NCI-H69 (cell line): ENCODE measurements at regions not wholly inside any gene's neighbourhood (a gene's known extent, or its start where the extent isn't known, plus 50 kb on each side); places are given as distances from the start of the nearest gene placed in this dataset.
"Not testable (repeated sequence)": the region's sequence is repeated elsewhere in the genome, so short reads cannot be mapped to it uniquely, and the experiment has no call there.

ENCODE experiments used
- DNase-seq: peaks from one replicate; lab custom pipeline; 2025; lab: John Stamatoyannopoulos, UW

DNA sequence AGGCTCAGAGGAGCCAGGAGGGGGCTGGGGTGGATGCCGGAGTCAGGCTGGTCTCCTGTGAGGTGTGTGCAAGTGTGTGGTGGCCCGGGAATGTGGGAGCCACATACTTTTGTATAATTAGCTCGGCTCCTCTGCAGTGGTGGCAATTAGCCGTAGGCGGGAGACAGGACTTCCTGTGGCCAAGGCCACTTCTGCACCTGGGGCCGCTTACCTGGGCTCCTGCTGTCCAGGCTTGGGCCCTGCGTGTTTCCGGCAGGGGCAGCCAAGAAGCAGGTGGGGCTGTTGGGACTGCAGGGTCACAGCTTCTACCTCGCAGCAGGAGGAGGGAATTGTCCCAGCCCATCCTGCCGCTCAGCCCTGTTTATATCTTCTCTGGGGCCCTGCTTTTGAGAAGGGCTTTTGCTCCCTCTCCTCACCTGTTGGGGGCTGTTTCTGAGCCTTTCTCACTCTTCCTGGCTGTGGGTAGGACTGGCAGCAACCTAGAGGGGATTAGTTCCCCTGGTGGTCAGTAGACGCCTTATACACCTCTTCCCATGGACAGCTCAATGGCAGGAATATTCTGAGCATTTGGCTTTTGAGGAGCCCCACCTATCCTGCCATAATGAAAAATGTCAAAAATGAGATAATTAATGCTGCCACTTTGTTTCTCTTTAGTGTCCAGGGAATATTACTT is 145.4 kb upstream of the PITX1 start:
- peak; percentile 89 for DNase-seq

DNA sequence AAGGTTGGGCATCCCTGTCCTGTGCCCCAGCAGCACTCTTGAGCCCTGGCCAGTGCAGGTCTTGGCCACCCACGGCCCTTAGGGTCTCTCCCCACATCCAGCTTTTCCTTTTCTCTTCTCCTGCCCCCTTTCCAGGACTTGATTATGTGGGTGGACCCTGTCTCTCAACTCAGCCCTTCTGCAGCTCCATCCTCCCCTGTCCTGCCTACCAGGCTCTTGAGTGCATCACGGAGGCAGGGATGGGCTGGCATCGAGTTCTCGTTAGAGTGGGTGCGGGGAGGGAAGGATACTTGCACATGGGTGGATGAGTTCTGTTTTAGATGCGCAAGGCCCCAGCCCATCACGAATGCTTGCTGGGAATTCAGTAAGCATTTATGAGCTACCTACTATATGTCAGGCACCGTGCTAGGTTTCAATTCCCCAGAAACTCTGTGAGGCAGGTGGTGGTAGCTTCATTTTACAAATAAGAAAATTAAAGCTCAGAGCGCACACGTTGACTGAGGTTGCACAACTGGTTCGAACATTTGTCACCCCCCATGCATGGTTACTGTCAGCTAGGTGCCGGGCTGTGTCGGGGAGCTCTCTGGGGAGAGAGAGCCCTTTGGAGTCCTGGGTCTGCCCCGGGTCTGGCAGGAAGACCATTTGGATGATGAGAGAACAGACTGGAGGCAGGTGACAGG is 144.6 kb upstream of the PITX1 start:
- DNase-seq: no peak

DNA sequence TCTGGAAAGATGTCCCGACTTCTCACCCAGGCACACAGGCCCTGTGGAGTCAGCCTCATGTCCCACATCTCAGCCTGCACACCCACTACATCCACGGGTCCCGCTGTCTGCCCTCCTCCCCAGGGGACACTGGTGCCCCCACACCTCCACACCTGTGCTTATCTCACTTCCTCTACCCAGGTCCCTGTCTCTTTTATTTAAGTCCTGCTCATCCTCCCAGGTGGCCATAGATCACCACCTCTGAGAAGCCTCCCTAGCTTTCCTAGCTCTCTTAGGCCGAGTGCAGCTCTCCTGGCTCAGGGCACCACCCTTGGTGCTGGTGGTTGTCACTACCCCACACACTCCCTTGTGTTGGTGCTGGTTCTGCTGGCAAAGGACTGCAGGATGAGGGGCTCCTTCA is 143.6 kb upstream of the PITX1 start:
- DNase-seq: no peak

DNA sequence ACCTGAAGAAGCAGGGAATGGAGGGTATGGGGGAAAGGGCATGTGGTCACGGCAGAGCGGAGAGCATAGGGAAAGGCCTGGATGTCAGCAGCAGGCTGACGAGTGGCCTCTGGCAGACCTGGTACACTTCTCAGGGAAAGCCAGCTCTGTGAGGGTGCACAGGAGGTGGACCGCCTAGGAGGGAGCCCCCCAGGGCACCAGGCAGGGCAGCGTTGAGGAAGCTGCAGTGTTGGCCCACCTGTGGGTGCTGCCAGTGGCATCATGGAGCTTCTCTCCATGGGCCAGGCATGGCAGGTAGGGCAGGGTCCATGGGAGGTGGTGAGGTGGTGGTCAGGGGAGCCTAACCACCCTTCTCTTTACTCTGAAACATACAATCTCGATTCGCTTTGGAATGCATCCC is 143.0 kb upstream of the PITX1 start:
- no peak for DNase-seq

DNA sequence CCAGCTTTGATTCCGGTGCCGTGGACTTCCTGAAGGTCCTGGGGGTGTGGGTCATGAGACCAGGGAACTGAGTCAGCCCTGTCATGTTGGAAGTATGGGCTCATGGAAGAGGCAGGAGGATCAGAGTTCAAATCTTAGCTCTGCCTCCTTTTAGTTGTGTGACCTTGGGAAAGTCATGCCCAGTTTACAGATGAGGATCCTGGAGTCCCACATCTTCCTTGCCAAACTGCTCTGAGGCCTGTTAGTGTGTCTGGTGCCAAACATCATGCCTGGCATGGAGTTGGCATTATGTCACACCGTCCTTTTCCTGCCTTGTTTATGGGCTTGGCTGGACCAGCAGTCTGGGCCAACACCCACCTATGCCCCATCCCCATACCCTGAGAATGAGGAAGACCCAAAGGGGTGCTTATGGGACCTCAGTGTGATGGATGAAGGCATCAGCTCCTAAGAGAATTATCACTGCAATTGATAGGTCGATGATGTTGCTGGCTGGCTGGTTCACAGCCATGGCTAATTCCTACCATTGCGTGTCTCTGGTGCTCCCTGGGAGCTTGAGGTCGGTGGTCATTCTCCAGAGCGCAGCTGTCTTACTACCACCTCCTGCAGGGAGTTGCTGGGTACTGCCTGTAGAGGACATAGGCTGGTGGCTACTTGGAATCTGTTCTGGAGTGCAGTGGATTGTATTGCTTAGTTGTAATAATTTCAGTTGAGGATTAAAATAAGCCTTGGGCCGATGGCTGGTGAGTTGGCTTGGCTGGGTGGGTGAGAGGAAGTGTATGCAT is 140.5 kb upstream of the PITX1 start:
- DNase-seq: peak; percentile 10

DNA sequence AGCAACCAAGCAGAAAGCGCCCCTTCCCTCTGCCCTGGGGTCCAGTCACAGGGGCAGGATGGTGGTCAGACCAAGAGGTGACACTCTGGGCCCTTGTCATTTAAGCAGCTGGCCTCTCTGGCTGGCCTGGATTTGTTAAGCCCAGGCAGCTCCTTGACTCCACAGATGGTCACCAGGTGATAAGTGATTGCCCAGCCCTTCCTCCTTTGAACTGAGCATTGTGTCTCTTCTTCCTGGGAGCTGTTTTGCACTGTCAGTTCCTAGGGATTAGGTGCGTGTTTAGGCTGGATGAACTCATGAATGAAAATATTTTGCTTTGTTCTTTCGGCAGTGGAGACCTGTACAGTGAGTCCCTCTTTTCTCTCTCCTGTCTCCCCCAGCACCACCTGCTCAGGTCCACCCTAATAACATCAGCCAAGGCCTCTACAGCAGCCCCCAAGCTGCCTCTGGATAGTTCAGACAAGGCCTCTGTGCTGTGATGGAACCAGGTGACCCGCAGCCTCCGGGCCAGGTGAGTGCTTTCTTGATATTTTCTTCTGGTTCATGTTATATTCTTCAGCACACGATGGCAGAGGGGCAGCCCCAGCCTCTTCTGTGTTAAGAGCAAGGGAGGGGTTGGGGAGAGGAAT is 139.7 kb upstream of the PITX1 start:
- DNase-seq: no peak

DNA sequence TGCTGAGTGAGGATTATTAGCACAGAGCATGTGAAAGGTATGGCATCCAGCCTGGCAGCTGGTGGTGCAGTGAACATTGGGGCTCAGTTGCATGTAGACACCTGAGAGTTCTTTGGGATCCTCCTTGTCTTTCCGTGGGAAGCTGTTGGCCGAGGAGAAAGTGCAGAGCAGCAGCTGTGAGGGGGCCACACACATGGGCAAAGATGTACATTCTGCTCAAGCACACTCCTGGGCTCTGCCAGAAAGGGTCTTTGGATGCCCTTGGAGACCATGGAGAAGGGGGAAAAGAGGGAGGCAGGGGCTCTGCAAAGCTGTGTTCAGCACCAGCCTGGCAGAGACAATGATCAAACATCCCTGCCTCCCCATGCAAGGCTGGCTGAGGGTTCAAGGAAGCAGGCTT is 138.7 kb upstream of the PITX1 start:
- no peak for DNase-seq

DNA sequence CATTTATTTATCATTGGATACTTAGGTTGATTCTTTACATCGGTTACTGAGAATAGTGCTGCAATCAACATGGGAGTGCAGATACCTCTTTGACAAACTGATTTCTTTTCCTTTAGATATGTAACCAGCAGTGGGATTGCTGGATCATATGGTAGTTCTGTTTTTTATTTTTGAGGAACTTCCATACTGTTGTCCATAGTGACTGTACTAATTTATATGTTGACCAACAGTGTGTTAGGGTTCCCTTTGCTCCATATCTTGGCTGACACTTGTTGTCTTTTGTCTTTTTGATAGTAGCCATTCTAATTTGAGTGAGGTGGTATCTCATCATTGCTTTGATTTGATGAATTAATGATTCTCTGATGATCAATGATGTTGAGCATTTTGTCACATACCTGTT is 137.3 kb upstream of the PITX1 start:
- no peak for DNase-seq

DNA sequence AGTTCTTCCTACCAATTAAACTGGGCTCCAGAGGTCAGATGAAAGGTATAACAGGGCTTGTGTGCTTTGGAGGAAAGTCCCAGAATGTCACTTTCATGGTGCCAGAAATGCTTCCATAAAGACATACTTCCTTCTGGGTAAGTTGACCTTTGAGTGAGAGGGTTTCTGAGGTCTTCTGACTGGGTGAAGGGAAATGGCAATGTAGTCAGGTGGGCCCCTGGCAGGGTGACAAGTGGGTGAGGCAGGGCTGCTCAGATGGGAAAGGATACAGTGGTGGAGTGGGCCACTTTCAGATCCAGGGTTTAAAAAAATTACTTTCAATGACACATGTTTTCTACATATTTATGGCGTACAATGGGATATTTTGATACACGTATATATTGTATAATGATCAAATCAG is 136.5 kb upstream of the PITX1 start:
- no peak for DNase-seq

DNA sequence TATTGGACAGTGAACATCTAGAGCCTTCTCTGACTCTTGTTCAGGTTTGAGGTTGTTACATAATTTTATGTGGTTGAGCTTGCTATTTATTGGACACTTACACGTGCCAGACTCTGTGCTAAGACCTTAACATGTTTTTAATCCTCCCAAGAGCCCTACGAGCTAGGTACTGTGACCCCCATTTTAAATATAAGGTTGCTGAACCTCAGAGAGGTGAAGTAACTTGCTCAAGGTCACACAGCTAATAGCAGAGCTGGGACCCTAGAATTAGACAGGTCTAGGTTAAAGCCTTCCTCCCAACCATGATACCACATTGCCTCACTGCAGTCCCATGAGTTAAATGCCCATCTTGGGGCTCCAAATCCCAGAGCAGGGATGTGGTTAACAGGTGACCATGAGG is 135.7 kb upstream of the PITX1 start:
- DNase-seq: no peak

DNA sequence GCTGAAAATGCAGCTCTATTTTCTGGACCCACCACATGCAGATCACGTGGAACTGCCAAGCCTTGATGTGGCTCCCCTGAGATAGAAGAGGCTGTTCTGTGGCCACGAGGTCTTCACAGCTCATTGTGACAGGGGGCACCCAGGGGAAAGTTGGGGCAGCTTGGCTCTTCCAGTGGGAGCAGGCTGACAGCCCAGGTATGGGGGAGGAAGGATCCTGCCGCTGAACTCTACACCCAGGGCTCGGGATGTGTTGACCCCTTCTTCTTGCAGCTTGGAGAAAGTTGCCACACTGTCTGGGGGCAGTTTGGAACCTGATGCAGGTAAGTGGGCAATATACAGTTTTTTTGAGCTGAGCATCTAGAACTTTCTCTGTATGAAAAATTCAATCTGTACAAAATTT is 133.6 kb upstream of the PITX1 start:
- DNase-seq: no peak

DNA sequence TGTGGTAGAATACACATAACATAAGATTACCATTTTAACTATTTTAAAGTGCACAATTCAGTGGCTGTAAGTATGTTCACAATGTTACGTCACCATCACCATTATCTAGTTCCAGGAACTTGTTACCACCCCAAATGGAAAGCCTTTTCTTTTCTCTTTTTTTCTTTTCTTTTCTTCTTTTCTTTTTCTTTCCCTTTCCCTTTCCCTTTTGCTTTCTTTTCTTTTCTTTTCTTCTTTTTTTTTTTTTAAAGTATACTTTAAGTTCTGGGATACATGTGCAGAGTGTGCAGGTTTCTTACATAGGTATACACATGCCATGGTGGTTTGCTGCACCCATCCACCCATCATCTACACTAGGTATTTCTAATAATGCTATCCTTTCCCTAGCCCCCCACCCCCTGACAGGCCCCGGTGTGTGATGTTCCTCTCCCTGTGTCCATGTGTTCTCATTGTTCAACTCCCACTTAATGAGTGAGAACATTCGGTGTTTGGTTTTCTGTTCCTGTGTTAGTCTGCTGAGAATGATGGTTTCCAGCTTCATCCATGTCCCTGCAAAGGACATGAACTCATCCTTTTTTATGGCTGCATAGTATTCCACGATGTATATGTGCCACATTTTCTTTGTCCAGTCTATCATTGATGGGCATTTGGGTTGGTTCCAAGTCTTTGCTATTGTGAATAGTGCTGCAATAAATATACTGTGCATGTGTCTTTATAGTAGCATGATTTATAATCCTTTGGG is 131.0 kb upstream of the PITX1 start:
- DNase-seq: not testable (repeated sequence)

DNA sequence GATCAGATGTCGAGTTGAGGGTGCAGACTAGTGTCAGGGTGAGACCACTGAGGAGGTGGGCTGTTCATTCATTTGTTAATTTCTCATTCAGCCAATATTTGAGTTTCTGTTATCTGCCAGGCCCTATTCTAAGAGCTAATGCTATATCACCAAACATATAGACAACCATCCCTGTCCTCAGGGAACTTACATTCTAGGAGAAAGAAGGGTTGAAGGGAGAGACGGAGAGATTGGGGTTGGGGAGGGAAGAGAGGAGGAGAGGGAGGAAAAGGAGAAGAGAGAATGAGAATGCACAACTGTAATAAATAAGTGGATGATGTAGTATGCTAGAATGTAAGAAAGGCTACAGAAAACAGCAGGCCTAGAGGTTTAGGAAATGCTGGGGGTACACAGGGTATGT is 129.9 kb upstream of the PITX1 start:
- no peak for DNase-seq

DNA sequence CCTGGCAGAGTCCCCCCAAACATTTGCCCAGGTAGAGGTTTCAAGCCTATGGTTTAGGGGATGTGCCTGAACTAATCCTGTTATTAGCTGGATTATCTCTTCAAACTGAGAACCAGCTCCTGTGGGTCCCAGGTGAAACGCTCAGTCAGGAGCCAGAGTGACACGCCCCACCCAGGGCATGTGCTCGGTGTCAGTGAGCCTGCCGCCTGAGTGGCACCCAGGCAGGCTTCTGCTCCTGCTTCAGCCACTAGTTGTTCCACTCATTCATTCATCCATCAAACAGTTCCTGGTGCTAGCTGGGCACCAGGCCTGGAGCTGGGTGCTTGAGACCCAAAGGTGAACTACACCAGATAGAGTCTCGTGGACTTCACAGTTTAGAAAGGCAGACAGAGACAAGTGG is 129.4 kb upstream of the PITX1 start:
- DNase-seq: no peak

DNA sequence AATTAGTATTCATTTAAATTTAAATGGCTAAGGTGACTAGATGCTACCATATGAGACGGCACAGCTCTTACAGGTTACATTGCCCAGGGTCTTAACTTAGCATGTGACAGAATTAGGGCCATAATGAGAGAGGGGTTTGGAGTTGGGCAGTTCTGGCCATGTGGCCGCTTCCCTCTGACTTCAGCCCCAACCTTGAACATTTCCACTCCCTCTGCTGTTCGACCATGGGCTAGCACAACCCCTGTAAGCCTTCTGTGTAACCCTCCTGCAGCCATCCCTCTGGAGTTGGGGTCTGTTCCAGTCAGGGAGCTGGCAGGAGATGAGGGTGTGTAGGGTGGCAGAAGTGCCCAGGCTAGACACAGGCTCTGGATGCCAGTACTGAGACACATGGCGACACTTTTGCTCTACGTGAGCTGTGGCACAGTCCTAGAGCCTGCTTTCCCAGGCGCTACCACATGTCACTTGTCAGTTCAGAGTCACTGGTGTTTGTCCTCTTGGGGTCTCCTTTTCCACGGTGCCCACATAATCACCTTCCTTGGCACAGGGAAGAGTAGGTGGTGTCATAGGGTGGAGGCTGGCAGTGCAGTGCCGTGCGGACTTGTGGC is 128.7 kb upstream of the PITX1 start:
- no peak for DNase-seq

DNA sequence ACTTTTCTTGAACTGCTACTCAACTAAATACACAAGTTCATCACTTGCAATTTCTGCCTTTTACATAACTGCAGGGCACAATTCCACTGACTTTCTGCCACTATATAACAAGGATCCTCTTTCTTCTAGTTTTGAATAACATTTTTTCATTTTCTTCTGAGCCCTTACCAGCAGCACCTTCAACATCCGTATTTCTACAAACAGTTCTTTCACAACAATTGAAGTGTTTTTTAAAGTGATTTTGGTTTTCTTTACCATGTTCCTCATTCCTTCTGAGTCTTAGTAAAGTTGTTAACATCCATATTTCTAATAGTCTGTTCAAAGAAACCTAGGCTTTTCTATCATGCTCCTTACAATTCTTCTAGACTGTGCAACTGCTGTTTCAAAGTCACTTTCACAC is 127.2 kb upstream of the PITX1 start:
- DNase-seq: no peak

DNA sequence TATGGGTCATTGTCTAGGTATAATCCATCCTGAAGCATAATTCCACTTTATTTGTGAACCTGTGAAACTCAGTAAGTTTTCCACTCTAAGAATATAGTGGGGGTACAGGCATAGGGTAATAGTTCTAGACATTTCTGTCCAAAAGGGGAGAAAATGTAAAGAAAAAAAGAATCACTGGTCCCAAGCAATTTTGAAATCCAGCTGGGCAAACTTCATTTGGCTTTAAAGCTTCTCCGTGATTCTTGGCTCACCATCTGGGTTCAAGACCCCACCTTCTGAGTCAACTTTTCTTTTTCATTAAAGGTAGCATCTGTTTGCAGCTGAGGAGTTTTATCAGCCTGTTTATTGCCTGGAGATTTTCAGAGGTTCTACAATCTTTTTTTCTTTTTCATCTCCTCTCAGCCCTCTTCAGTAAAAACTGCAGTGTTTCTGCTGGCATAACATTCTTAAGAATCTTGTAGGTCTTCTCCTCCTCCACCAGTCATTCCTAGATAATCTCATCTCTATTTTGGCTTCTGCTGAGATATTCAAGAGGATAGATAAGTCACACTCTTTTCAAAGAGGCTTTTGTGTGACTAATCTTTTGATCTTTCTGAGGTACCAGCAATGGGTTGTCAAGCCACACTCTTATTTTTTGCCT is 126.1 kb upstream of the PITX1 start:
- DNase-seq: no peak

DNA sequence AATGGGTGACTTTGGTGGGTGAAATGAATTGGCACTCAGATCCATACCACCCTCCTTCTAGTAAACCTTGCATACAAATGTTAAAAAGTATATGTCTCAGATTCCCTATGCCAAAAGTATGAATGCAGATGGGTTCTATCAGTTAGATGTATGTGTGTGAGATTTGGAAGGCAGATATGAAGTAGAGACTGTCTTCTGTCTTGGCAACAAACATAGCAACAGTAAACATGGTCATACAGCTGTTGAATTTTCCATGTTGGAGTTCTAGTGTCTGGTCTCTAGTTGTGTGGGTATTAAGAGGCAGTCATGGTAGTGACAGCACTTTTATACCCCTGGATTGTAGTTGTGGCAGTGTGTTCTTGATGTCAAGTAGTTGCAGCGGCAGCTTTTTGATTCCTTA is 125.6 kb upstream of the PITX1 start:
- no peak for DNase-seq

DNA sequence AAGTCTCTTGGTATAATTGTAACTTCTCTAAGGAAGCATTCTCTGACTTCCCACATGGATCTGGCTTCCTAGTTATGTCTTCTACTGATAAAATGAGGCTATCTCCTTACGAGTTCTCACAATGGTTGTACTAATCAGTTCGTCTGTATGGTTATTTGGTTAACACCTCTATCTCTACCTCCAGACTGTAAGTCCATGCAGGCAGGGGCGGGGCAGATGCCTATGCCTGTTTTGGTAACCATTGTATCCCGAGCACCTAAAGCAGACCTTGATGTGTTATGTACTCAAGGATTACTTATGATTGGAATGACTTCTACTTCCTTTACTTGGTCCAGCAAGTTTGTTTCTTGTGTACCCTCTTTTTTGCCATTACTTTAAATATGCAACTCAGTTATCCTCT is 125.0 kb upstream of the PITX1 start:
- DNase-seq: no peak

DNA sequence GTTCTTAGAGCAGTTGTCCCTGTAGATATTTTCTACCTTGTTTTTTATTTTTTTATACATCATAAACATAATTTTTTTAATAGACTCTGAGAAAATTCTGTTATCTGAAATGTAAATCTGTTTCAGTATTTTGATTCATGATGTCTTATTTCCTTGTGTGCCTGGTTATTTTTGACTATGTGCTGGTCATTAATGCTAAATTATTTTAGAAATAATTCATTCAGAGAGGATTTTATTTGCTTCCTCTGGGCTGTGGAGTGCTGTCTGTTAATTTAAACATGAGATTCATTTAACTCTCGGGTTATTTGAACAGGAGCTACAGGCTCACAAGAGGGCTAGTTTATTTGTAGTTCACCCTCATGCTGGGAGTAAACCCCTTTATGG is 124.3 kb upstream of the PITX1 start:
- DNase-seq: no peak
